HCT116 (cell line): ENCODE measurements at regions not wholly inside any gene's neighbourhood (a gene's known extent, or its start where the extent isn't known, plus 50 kb on each side); places are given as distances from the start of the nearest gene placed in this dataset.

Experiments used
- ATAC-seq: fragments of 200-7000 bp; cut with Tn5 transposase; 2 replicates; pipeline ENCODE4 v1.9.1; 2020; ENCODE audit warnings: mild to moderate bottlenecking, moderate library complexity
- BruUV-seq: library from RNA; stranded (reverse); fragments of 400-500 nt; replicated peaks from 2 replicates; lab custom pipeline; 2021; lab: Mats Ljungman, UMichigan
- CTCF ChIA-PET: fragments of 300-600 bp; sonication (Branson Sonifier 250); formaldehyde crosslinking; loops from one replicate; lab custom pipeline; 2021; ENCODE audit warnings: antibody characterized with exemption; lab: Charles Lee
- POLR2A ChIA-PET: fragments of 300-600, 350-600 bp; sonication (Branson Sonifier 250); formaldehyde crosslinking; loops from one replicate; lab custom pipeline; 2021; ENCODE audit warnings: antibody characterized with exemption; lab: Charles Lee
- RAD21 ChIA-PET, 2 experiments: fragments of 300-600 bp; sonication (Branson Sonifier 250); formaldehyde crosslinking; loops; one replicate each; lab custom pipeline; 2023; ENCODE audit warnings: low total read pairs in 2 of 2; ENCODE audit not compliant: uncharacterized antibody in 2 of 2, unreplicated experiment in 2 of 2, low non-redundant PET in 1 of 2; lab: Charles Lee
- DNase-seq: peaks from one replicate; pipeline ENCODE4 v3.0.0-alpha.2; 2010; ENCODE audit warnings: low read depth, low spot score
- H2AFZ ChIP-seq: fragments of 200-600 bp; shearing (Covaris generic), sonication (generic); 2 replicates; pipeline ENCODE4 v1.6.1; 2017; ENCODE audit warnings: low read depth, mixed run types, mixed read lengths, antibody characterized with exemption, low read length; ENCODE audit not compliant: poor library complexity, severe bottlenecking
- H3K27ac ChIP-seq: 2 replicates; pipeline ENCODE4 v1.5.1; 2012; ENCODE audit warnings: low read depth, low read length
- H3K27me3 ChIP-seq: fragments of 200-600 bp; sonication (generic); 2 replicates; pipeline ENCODE4 v1.6.1; 2016; ENCODE audit warnings: mixed run types, low read length, mixed read lengths; ENCODE audit not compliant: insufficient read depth
- H3K36me3 ChIP-seq, 2 experiments: fragments of 200-500 bp in 1 of 2; fragments of 200-600 bp in 1 of 2; sonication (Bioruptor generic) in 1 of 2; sonication (generic) in 1 of 2; 2 replicates each; pipeline versions ENCODE4 v1.5.1 to v1.6.1; 2014 to 2016; ENCODE audit warnings: low read length in 2 of 2, inconsistent platforms in 1 of 2, mixed read lengths in 1 of 2, mixed run types in 1 of 2; ENCODE audit not compliant: insufficient read depth in 2 of 2, control insufficient read depth in 1 of 2
- H3K4me1 ChIP-seq, 2 experiments: fragments of 200-600 bp in 1 of 2; sonication (generic) in 1 of 2; 2 replicates each; pipeline versions ENCODE4 v1.5.1 to v1.6.1; 2012 to 2017; ENCODE audit warnings: low read length in 2 of 2, inconsistent platforms in 1 of 2, mild to moderate bottlenecking in 1 of 2, mixed read lengths in 1 of 2, mixed run types in 1 of 2, moderate library complexity in 1 of 2; ENCODE audit not compliant: insufficient read depth in 2 of 2, control insufficient read depth in 1 of 2
- H3K4me2 ChIP-seq: fragments of 200-600 bp; sonication (generic); 2 replicates; pipeline ENCODE4 v1.6.1; 2017; ENCODE audit warnings: mixed run types, low read length, mixed read lengths
- H3K4me3 ChIP-seq, 2 experiments: fragments of 200-600 bp in 1 of 2; sonication (generic) in 1 of 2; replicated peaks in 1 of 2; 2 replicates each; pipeline ENCODE4 v1.5.1; 2011 to 2016; ENCODE audit warnings: low read length in 2 of 2, control low read depth in 1 of 2, low read depth in 1 of 2, mild to moderate bottlenecking in 1 of 2, mixed read lengths in 1 of 2, mixed run types in 1 of 2
- H3K79me2 ChIP-seq: fragments of 200-600 bp; sonication (generic); 2 replicates; pipeline ENCODE4 v1.6.1; 2017; ENCODE audit warnings: mild to moderate bottlenecking, mixed run types, low read length, moderate library complexity, mixed read lengths; ENCODE audit not compliant: insufficient read depth
- H3K9ac ChIP-seq: fragments of 200-600 bp; sonication (generic); 2 replicates; pipeline ENCODE4 v1.6.1; 2016; ENCODE audit warnings: low read length, mixed read lengths
- H3K9me2 ChIP-seq: fragments of 200-600 bp; sonication (generic), shearing (Covaris generic); 2 replicates; pipeline ENCODE4 v1.6.1; 2017; ENCODE audit warnings: mixed run types, mild to moderate bottlenecking, moderate library complexity; ENCODE audit not compliant: insufficient read depth
- H3K9me3 ChIP-seq, 2 experiments: fragments of 200-500 bp in 1 of 2; fragments of 200-600 bp in 1 of 2; sonication (Bioruptor generic) in 1 of 2; sonication (generic) in 1 of 2; 2 replicates each; pipeline ENCODE4 v1.6.1; 2014 to 2017; ENCODE audit warnings: low read length in 2 of 2, mixed read lengths in 2 of 2, inconsistent platforms in 1 of 2, low read depth in 1 of 2, mild to moderate bottlenecking in 1 of 2, mixed run types in 1 of 2, moderate library complexity in 1 of 2; ENCODE audit not compliant: control insufficient read depth in 1 of 2, insufficient read depth in 1 of 2
- H4K20me1 ChIP-seq: fragments of 200-600 bp; sonication (generic), shearing (Covaris generic); 2 replicates; pipeline ENCODE4 v1.6.1; 2017; ENCODE audit warnings: mixed run types, mild to moderate bottlenecking, moderate library complexity; ENCODE audit not compliant: insufficient read depth
- CEBPB ChIP-seq: IDR thresholded peaks from 2 replicates; pipeline ENCODE4 v1.6.1; 2012; ENCODE audit warnings: low read depth
- EGR1 ChIP-seq: IDR thresholded peaks from 2 replicates; pipeline ENCODE4 v1.6.1; 2012; ENCODE audit warnings: low read depth
- EZH2 ChIP-seq: fragments of 200-600 bp; sonication (generic); IDR thresholded peaks from 2 replicates; pipeline ENCODE4 v1.6.1; 2017; ENCODE audit warnings: antibody characterized with exemption, mixed run types
- JUND ChIP-seq: IDR thresholded peaks from 2 replicates; pipeline ENCODE4 v1.6.1; 2012
- POLR2AphosphoS5 ChIP-seq: IDR thresholded peaks from 2 replicates; pipeline ENCODE4 v1.6.1; 2011; ENCODE audit warnings: mild to moderate bottlenecking, low read depth, low read length, moderate library complexity
- TCF7L2 ChIP-seq: IDR thresholded peaks from 2 replicates; pipeline ENCODE4 v1.7.0; 2011; ENCODE audit warnings: borderline replicate concordance, inconsistent platforms; ENCODE audit not compliant: insufficient read depth, insufficient read length; ENCODE audit errors: extremely low read depth
- YY1 ChIP-seq: IDR thresholded peaks from 2 replicates; pipeline ENCODE4 v1.6.1; 2011; ENCODE audit warnings: low read length, low read depth, moderate library complexity, mild to moderate bottlenecking; ENCODE audit not compliant: insufficient replicate concordance; ENCODE audit errors: extremely low read depth
- intact Hi-C: fragments of 100-400 bp; cut with micrococcal nuclease; formaldehyde crosslinking; loops from 2 replicates; pipeline ENCODE4 v1.10.0; 2022
- TF ChIP-seq, protein P1 (sequence below): IDR thresholded peaks from 2 replicates; pipeline ENCODE4 v1.6.1; 2011; ENCODE audit warnings: mild to moderate bottlenecking, low read length, moderate library complexity; ENCODE audit not compliant: insufficient replicate concordance; ENCODE audit errors: extremely low read depth
- TF ChIP-seq, protein P2 (sequence below), 3 experiments: fragments of 200-600 bp in 1 of 3; sonication (generic) in 1 of 3; IDR thresholded peaks in 2 of 3; conservative IDR thresholded peaks in 1 of 3; 2 replicates each; pipeline ENCODE4 v1.5.1; 2012 to 2017; ENCODE audit warnings: low read depth in 2 of 3, low read length in 2 of 3, antibody characterized with exemption in 1 of 3, borderline replicate concordance in 1 of 3, control low read depth in 1 of 3, mild to moderate bottlenecking in 1 of 3, mixed read lengths in 1 of 3, mixed run types in 1 of 3, moderate library complexity in 1 of 3; ENCODE audit not compliant: insufficient read depth in 1 of 3

DNA sequence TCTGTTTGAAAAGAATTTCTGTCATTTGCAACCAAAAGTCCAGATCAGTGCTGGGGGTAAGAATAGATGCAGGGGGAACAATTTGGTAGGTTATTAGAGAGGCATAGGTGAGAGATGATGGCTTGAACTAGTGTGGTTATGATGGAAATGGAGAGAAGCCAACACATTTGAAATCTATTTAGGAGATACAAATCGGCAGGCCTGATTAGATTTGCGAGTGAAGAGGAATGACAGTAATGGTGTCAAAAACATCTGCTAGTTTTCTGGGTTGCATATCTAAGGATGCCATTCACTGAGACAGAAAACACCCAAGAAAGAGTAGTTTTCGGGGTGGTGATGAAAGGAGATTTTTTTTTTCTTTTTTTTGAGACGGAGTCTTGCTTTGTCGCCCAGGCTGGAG lies 138.1 kb downstream of the LMNTD1 start:
- H3K9ac ChIP-seq = no peak overlapping the region
- no peaks in the 10 kb centered on the region for H4K20me1 ChIP-seq
- H3K36me3 ChIP-seq = no peaks in the 10 kb centered on the region
- no peak overlapping the region for H3K4me2 ChIP-seq
- no peak overlapping the region for H3K4me3 ChIP-seq
- intact Hi-C loops = no loop called here
- no peak overlapping the region for H3K27ac ChIP-seq
- DNase-seq (no peak), ATAC-seq (no peak)
- TF ChIP-seq TCF7L2 = no peak
- TF ChIP-seq, protein P1, sequence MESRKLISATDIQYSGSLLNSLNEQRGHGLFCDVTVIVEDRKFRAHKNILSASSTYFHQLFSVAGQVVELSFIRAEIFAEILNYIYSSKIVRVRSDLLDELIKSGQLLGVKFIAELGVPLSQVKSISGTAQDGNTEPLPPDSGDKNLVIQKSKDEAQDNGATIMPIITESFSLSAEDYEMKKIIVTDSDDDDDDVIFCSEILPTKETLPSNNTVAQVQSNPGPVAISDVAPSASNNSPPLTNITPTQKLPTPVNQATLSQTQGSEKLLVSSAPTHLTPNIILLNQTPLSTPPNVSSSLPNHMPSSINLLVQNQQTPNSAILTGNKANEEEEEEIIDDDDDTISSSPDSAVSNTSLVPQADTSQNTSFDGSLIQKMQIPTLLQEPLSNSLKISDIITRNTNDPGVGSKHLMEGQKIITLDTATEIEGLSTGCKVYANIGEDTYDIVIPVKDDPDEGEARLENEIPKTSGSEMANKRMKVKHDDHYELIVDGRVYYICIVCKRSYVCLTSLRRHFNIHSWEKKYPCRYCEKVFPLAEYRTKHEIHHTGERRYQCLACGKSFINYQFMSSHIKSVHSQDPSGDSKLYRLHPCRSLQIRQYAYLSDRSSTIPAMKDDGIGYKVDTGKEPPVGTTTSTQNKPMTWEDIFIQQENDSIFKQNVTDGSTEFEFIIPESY = no peak
- H3K27me3 ChIP-seq = no peaks in the 10 kb centered on the region
- ChIA-PET POLR2A (no interaction called here), CTCF (no interaction called here), RAD21 (no interaction called here)
- H2AFZ ChIP-seq = no peak overlapping the region
- H3K79me2 ChIP-seq = no peaks in the 10 kb centered on the region
- no peaks in the 10 kb centered on the region for H3K9me3 ChIP-seq
- H3K4me1 ChIP-seq = no peaks in the 10 kb centered on the region
- H3K9me2 ChIP-seq = no peaks in the 10 kb centered on the region
- no TSS peak for BruUV-seq

DNA sequence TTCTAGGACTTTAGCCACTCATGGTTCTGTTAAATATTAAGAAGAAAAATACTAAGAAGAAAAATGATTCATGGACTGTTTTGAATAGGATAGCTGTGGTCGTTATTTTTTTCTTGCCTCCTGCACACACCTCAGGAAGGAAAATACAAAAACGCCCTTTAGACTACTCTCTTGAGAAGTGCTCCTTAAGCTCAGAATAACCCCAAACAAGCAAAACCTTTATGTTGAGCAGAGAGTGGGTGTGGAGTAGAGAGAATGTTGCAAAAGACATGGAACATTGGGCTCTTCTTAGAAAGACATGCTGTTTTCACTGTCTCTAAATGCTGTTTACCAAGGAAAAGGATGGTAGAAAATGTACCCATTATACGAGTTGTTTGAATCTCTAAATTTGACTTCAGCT lies 140.3 kb downstream of the LMNTD1 start:
- no peaks in the 10 kb centered on the region for H3K4me1 ChIP-seq
- TF ChIP-seq EGR1 (no peak), EZH2 (no peak), YY1 (no peak), TCF7L2 (no peak), CEBPB (no peak), JUND (no peak), POLR2AphosphoS5 (no peak)
- TF ChIP-seq, protein P2, sequence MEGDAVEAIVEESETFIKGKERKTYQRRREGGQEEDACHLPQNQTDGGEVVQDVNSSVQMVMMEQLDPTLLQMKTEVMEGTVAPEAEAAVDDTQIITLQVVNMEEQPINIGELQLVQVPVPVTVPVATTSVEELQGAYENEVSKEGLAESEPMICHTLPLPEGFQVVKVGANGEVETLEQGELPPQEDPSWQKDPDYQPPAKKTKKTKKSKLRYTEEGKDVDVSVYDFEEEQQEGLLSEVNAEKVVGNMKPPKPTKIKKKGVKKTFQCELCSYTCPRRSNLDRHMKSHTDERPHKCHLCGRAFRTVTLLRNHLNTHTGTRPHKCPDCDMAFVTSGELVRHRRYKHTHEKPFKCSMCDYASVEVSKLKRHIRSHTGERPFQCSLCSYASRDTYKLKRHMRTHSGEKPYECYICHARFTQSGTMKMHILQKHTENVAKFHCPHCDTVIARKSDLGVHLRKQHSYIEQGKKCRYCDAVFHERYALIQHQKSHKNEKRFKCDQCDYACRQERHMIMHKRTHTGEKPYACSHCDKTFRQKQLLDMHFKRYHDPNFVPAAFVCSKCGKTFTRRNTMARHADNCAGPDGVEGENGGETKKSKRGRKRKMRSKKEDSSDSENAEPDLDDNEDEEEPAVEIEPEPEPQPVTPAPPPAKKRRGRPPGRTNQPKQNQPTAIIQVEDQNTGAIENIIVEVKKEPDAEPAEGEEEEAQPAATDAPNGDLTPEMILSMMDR (IDR thresholded peaks at IDR 0.05 in 2 of 3, conservative IDR thresholded peaks at IDR 0.05 in 1 of 3; ENCODE audit: borderline replicate concordance in 1 of 3, insufficient read depth in 1 of 3, low read depth in 2 of 3, low read length in 2 of 3) = no peak
- TF ChIP-seq, protein P1 = no peak
- H3K9me2 ChIP-seq = no peaks in the 10 kb centered on the region
- H3K4me3 ChIP-seq = no peak overlapping the region
- ChIA-PET RAD21 (no interaction called here), POLR2A (no interaction called here), CTCF (no interaction called here)
- BruUV-seq = no TSS peak
- no peak overlapping the region for H3K27ac ChIP-seq
- H3K4me2 ChIP-seq = no peak overlapping the region
- H4K20me1 ChIP-seq = no peaks in the 10 kb centered on the region
- no peaks in the 10 kb centered on the region for H3K9me3 ChIP-seq
- H3K27me3 ChIP-seq = no peaks in the 10 kb centered on the region
- H3K9ac ChIP-seq = no peak overlapping the region
- DNase-seq = no peak
- no peak overlapping the region for H2AFZ ChIP-seq
- intact Hi-C loops = no loop called here
- no peaks in the 10 kb centered on the region for H3K79me2 ChIP-seq
- no peaks in the 10 kb centered on the region for H3K36me3 ChIP-seq
- ATAC-seq = no peak
